GM12875 (cell line): ENCODE measurements at regions not wholly inside any gene's neighbourhood (a gene's known extent, or its start where the extent isn't known, plus 50 kb on each side); places are given as distances from the start of the nearest gene placed in this dataset.

Source experiments
- H3K4me3 ChIP-seq: one replicate; pipeline ENCODE4 v1.5.1; 2011; ENCODE audit warnings: low read depth, low read length, control low read depth
- TF ChIP-seq, protein P1 (sequence below): IDR thresholded peaks from 2 replicates; pipeline ENCODE4 v1.5.1; 2011; ENCODE audit warnings: low read depth, mild to moderate bottlenecking, control low read depth, inconsistent platforms, low read length, moderate library complexity, borderline replicate concordance; ENCODE audit not compliant: insufficient read depth

GRCh38 chr17:68698746-68699145 is 97.6 kb upstream of the FAM20A start:
- H3K4me3 ChIP-seq: no peak overlapping the region
- TF ChIP-seq, protein P1, sequence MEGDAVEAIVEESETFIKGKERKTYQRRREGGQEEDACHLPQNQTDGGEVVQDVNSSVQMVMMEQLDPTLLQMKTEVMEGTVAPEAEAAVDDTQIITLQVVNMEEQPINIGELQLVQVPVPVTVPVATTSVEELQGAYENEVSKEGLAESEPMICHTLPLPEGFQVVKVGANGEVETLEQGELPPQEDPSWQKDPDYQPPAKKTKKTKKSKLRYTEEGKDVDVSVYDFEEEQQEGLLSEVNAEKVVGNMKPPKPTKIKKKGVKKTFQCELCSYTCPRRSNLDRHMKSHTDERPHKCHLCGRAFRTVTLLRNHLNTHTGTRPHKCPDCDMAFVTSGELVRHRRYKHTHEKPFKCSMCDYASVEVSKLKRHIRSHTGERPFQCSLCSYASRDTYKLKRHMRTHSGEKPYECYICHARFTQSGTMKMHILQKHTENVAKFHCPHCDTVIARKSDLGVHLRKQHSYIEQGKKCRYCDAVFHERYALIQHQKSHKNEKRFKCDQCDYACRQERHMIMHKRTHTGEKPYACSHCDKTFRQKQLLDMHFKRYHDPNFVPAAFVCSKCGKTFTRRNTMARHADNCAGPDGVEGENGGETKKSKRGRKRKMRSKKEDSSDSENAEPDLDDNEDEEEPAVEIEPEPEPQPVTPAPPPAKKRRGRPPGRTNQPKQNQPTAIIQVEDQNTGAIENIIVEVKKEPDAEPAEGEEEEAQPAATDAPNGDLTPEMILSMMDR: no peak

GRCh38 chr17:68697850-68698361 is 96.7 kb upstream of the FAM20A start:
- TF ChIP-seq, protein P1: no peak
- no peak overlapping the region for H3K4me3 ChIP-seq

GRCh38 chr17:68695659-68696058 is 94.5 kb upstream of the FAM20A start:
- H3K4me3 ChIP-seq: no peak overlapping the region

DNA sequence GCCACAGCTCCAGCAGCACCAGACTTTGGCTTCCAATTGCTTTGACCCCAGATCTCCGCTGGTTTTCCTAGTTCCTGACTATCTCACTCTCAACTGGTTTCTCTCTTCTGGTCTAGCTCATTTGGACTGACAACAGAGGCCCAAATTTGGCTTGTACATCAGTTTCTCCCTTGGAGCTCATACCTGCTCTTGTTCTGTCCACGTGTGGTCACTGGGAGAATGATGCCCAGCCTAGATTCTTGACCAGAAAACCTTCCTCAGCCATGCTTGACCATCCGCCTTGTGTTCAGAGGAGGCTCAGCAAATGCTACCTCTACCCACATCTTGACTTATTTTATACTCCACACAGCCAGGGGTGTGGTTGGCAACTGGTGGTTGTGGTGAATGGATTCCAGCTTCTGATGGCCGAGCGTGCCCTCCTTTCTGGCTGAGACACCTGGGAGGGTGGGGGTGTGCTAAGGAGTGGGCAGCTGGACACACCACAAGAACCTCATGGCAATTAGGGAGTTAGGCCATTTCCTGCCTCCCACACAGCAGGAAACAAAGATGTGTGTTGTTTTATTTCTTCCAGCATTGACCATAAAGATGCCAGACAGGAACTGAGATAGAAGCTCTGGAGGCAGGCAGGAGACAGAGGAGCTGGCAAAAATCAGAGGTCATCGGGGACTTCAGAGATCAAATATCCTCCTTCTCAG is 93.8 kb upstream of the FAM20A start:
- no peak overlapping the region for H3K4me3 ChIP-seq
- TF ChIP-seq, protein P1: no peak

More at GRCh38 chr17:68695659-68696058, 94.5 kb upstream of the FAM20A start:
- TF ChIP-seq, protein P1: no peak

DNA sequence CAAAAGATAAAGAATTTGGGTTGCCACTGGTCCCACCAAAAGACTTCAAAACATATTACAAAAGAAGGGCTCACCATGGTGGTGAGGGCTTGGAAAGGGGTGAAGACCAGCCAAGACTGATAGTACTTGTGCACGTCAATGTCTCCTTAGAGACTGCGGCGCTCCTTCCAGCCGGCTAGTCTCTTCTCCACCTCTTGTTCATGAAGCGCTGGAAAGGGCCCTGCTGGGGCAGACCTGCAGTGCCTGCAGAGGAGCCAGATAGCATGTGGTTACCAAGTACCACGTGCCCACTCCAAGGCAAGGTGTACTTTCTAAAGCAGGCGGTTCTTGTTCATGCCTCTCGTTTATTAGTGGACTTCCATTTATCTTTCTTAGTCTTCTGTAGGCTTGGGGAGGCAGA is 92.7 kb upstream of the FAM20A start:
- TF ChIP-seq, protein P1: no peak
- H3K4me3 ChIP-seq: no peak overlapping the region

- TF ChIP-seq, protein P1: no peak
- H3K4me3 ChIP-seq: no peak overlapping the region
These were observed 92.3 kb upstream of the FAM20A start for GRCh38 chr17:68693466-68693865.
